ENCODE measurements at regions not wholly inside any gene's neighbourhood (a gene's known extent, or its start where the extent isn't known, plus 50 kb on each side); places are given as distances from the start of the nearest gene placed in this dataset.

DNA sequence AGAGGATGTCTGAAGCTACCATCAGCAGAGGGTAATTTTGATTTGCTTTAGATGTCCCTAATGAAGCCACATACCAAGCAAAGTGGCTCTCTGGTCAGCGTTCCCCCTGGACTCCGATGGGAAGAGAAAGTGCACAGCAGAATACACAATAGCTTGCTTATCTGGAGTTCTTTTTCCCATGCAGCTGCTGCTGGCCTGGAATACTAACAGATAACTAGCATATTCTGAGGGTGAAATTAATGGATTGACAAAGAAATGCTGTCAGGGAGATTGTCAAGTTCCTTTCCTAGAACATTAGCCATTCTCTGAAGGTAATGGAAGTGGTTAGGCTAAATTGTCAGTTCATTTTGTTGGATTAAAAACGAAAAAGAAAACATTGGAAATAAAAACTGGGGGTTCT lies 391.3 kb downstream of the FLRT2 start:
- H3K27me3 Mint-ChIP-seq: peaks cover 0 to 4% of the 10 kb centered on the region in 2 donors
- no peaks in the 10 kb centered on the region for H3K9me3 Mint-ChIP-seq
- H3K36me3 Mint-ChIP-seq: no peaks in the 10 kb centered on the region
- no peak for ATAC-seq (replicated peaks)
- H3K4me3 Mint-ChIP-seq: no peak overlapping the region
- H3K4me1 Mint-ChIP-seq: no peaks in the 10 kb centered on the region
- DNase-seq: no peak
- no peak overlapping the region for H3K27ac Mint-ChIP-seq

DNA sequence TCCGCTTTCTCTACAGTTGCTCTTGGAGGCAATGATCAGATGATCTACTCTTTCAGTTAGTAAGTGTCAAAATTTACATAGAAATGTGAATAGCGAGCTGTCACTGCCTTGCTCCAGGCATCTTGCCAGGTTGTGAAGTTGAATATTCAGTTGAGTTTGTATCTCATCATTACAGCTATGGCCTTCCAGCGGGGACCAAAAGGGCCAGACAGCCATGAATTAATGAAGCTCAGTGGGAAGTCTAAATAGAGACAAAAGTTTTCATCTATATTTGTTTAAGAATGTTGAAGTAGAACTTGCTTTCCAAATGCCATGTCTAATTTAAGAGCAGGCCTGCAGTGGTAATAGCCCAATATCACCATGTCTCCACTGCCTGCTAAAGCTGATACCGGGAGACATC lies 387.8 kb downstream of the FLRT2 start:
- DNase-seq: no peak
- Mint-ChIP-seq H3K27me3 (peaks cover 0 to 4% of the 10 kb centered on the region in 2 donors), H3K4me1 (no peaks in the 10 kb centered on the region), H3K4me3 (no peak overlapping the region), H3K36me3 (no peaks in the 10 kb centered on the region), H3K27ac (no peak overlapping the region), H3K9me3 (peaks cover 0 to 4% of the 10 kb centered on the region in 2 donors)
- ATAC-seq (replicated peaks): no peak

DNA sequence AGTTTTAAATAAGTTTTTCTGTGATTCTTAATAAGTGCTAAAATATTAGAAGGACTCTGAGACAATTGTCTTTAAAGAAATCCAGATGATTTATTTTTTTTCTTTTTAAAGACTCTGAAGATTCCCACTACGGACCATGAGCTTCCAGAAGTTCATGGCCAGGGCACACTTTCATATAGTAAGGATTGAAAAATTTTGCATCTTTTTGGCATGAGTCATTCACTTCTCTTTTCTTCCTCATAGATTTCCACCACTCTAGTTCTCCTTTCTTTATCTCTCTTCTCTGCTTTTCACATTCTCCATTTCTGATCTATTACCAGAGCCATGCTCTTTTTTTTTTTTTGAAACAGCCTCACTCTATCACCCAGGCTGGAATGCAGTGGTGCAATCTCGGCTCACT lies 385.8 kb downstream of the FLRT2 start:
- H3K4me3 Mint-ChIP-seq: no peak overlapping the region
- peaks cover 0 to 4% of the 10 kb centered on the region in 2 donors for H3K27me3 Mint-ChIP-seq
- ATAC-seq (replicated peaks) (no peak), DNase-seq (no peak)
- H3K36me3 Mint-ChIP-seq: no peaks in the 10 kb centered on the region
- H3K27ac Mint-ChIP-seq: no peak overlapping the region
- no peaks in the 10 kb centered on the region for H3K4me1 Mint-ChIP-seq
- H3K9me3 Mint-ChIP-seq: peaks cover 0 to 4% of the 10 kb centered on the region in 2 donors

DNA sequence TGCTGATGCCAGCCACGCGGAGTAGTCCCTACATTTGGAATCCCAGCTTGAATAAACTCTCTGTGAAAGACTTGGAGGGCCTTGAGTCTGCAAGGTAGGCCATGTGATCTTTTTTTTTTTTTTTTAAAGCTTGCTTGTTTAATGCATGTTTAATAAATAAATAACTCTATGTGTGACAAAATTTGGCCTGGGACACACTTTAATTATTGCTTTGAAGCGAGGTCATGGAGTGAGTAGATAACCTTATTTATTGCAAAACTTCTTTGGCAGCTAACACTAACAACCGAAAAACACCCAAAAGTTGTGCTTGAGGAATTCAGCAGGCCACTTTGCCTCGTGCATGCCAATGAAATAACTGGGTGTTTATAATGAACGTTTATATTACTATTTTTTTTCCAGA lies 382.2 kb downstream of the FLRT2 start:
- H3K9me3 Mint-ChIP-seq: peaks cover 0 to 4% of the 10 kb centered on the region in 2 donors
- DNase-seq: no peak
- H3K27ac Mint-ChIP-seq: no peak overlapping the region
- ATAC-seq (replicated peaks): no peak
- H3K36me3 Mint-ChIP-seq: no peaks in the 10 kb centered on the region
- no peaks in the 10 kb centered on the region for H3K4me1 Mint-ChIP-seq
- H3K27me3 Mint-ChIP-seq: peaks cover 0 to under 1% of the 10 kb centered on the region in 2 donors
- H3K4me3 Mint-ChIP-seq: no peak overlapping the region

GRCh38 chr14:85911044-85911443 lies 381.1 kb downstream of the FLRT2 start:
- H3K4me1 Mint-ChIP-seq: no peaks in the 10 kb centered on the region
- no peaks in the 10 kb centered on the region for H3K36me3 Mint-ChIP-seq
- peaks cover 0 to 4% of the 10 kb centered on the region in 2 donors for H3K9me3 Mint-ChIP-seq
- DNase-seq (no peak), ATAC-seq (replicated peaks) (no peak)
- no peak overlapping the region for H3K27ac Mint-ChIP-seq
- H3K4me3 Mint-ChIP-seq: no peak overlapping the region
- peaks cover 0 to 11% of the 10 kb centered on the region in 2 donors for H3K27me3 Mint-ChIP-seq

GRCh38 chr14:85909581-85909980 lies 379.6 kb downstream of the FLRT2 start:
- no peak overlapping the region for H3K27ac Mint-ChIP-seq
- H3K27me3 Mint-ChIP-seq: peaks cover 0 to 11% of the 10 kb centered on the region in 2 donors
- H3K4me1 Mint-ChIP-seq: no peaks in the 10 kb centered on the region
- no peaks in the 10 kb centered on the region for H3K9me3 Mint-ChIP-seq
- DNase-seq: no peak
- H3K4me3 Mint-ChIP-seq: no peak overlapping the region
- no peak for ATAC-seq (replicated peaks)
- H3K36me3 Mint-ChIP-seq: no peaks in the 10 kb centered on the region

- H3K27me3 Mint-ChIP-seq: peaks cover 0 to 11% of the 10 kb centered on the region in 2 donors
- no peaks in the 10 kb centered on the region for H3K36me3 Mint-ChIP-seq
- no peak for ATAC-seq (replicated peaks)
- no peaks in the 10 kb centered on the region for H3K9me3 Mint-ChIP-seq
- DNase-seq: no peak
- no peak overlapping the region for H3K27ac Mint-ChIP-seq
- no peak overlapping the region for H3K4me3 Mint-ChIP-seq
- H3K4me1 Mint-ChIP-seq: no peaks in the 10 kb centered on the region
Measured at GRCh38 chr14:85907536-85907935, 377.6 kb downstream of the FLRT2 start.

- Mint-ChIP-seq H3K27me3 (no peaks in the 10 kb centered on the region), H3K27ac (no peak overlapping the region), H3K4me1 (no peaks in the 10 kb centered on the region), H3K4me3 (no peak overlapping the region), H3K36me3 (no peaks in the 10 kb centered on the region), H3K9me3 (no peaks in the 10 kb centered on the region)
- no peak for DNase-seq
- ATAC-seq (replicated peaks): no peak
Measured at GRCh38 chr14:85897808-85898207, 367.9 kb downstream of the FLRT2 start.

- H3K27me3 Mint-ChIP-seq: no peaks in the 10 kb centered on the region
- no peaks in the 10 kb centered on the region for H3K9me3 Mint-ChIP-seq
- no peaks in the 10 kb centered on the region for H3K36me3 Mint-ChIP-seq
- no peak overlapping the region for H3K27ac Mint-ChIP-seq
- H3K4me1 Mint-ChIP-seq: no peaks in the 10 kb centered on the region
- no peak overlapping the region for H3K4me3 Mint-ChIP-seq
- DNase-seq (no peak), ATAC-seq (replicated peaks) (no peak)
Measured at GRCh38 chr14:85895603-85896002, 365.7 kb downstream of the FLRT2 start.

- no peak overlapping the region for H3K4me3 Mint-ChIP-seq
- ATAC-seq (replicated peaks) (no peak), DNase-seq (no peak)
- H3K4me1 Mint-ChIP-seq: no peaks in the 10 kb centered on the region
- no peaks in the 10 kb centered on the region for H3K27me3 Mint-ChIP-seq
- H3K27ac Mint-ChIP-seq: no peak overlapping the region
- H3K9me3 Mint-ChIP-seq: no peaks in the 10 kb centered on the region
- no peaks in the 10 kb centered on the region for H3K36me3 Mint-ChIP-seq
Measured at GRCh38 chr14:85892251-85892650, 362.3 kb downstream of the FLRT2 start.

GRCh38 chr14:85883966-85884365 lies 354.0 kb downstream of the FLRT2 start:
- ATAC-seq (replicated peaks) (no peak), DNase-seq (no peak)
- no peaks in the 10 kb centered on the region for H3K27me3 Mint-ChIP-seq
- no peak overlapping the region for H3K27ac Mint-ChIP-seq
- no peaks in the 10 kb centered on the region for H3K4me1 Mint-ChIP-seq
- no peak overlapping the region for H3K4me3 Mint-ChIP-seq
- no peaks in the 10 kb centered on the region for H3K36me3 Mint-ChIP-seq
- peaks cover 0 to 2% of the 10 kb centered on the region in 2 donors for H3K9me3 Mint-ChIP-seq

DNA sequence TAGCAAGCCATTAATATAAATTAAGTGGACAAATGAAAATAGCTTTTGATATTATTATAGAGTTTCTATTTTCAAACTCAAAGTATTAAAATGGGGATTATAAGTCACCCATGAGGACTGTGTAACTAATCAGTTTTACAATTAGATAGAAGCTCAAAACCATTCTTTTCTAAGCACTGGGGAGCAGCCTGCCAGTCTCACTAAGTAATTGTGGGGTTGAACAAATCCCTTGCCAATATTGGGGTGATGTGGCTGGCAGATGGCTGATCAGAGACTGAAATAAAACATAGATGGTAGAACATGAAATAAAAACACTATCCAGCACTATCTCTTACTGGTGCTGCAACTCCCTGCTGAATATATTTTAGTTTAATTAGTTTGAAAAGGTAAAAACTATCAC lies 353.2 kb downstream of the FLRT2 start:
- Mint-ChIP-seq H3K4me3 (no peak overlapping the region), H3K4me1 (no peaks in the 10 kb centered on the region), H3K36me3 (no peaks in the 10 kb centered on the region), H3K27me3 (no peaks in the 10 kb centered on the region), H3K9me3 (peaks cover 0 to 2% of the 10 kb centered on the region in 2 donors), H3K27ac (no peak overlapping the region)
- DNase-seq (no peak), ATAC-seq (replicated peaks) (no peak)

DNA sequence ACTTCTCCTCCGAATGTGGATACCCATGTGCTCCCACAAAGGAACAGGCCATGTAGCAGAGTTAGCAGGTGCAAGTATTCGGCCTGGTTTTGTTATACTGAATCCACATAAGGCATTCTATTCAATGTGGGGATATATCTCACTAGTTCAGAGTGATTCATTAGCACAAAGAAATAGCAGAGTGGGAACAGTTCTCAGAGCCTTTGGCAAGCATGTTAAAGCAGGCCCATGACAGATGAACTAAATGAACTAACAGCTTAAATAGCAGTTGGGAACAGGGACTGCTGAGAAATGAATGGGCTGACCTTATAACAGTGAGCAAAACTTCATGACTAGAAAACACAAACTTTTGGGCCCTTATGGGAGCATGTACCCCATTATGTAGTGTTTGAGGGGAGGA lies 352.0 kb downstream of the FLRT2 start:
- ATAC-seq (replicated peaks) (no peak), DNase-seq (no peak)
- no peaks in the 10 kb centered on the region for H3K36me3 Mint-ChIP-seq
- peaks cover 0 to 2% of the 10 kb centered on the region in 2 donors for H3K9me3 Mint-ChIP-seq
- no peak overlapping the region for H3K4me3 Mint-ChIP-seq
- no peaks in the 10 kb centered on the region for H3K27me3 Mint-ChIP-seq
- H3K27ac Mint-ChIP-seq: no peak overlapping the region
- H3K4me1 Mint-ChIP-seq: no peaks in the 10 kb centered on the region

DNA sequence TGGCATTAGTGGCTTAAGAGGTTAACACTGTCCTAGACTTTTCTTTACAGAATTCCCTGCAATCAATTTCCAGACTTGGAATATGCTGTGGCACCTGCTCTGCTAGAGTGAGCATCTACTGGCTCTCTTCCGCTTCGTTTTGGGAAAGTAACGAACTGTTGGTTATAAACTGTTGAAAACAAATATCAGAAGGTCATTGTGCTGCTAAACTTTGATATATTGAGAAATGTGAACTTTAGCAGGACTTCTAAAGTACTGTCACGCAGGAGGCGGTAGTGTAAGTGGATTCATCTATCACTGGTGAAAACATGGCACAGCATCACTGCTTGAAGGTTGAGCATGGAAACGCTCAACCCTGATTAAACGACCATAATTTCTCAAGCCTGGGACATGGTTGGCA lies 348.9 kb downstream of the FLRT2 start:
- no peaks in the 10 kb centered on the region for H3K4me1 Mint-ChIP-seq
- H3K9me3 Mint-ChIP-seq: peaks cover 0 to 1% of the 10 kb centered on the region in 2 donors
- DNase-seq (no peak), ATAC-seq (replicated peaks) (no peak)
- no peaks in the 10 kb centered on the region for H3K27me3 Mint-ChIP-seq
- H3K36me3 Mint-ChIP-seq: no peaks in the 10 kb centered on the region
- H3K27ac Mint-ChIP-seq: no peak overlapping the region
- H3K4me3 Mint-ChIP-seq: no peak overlapping the region

GRCh38 chr14:85873006-85873405 lies 343.1 kb downstream of the FLRT2 start:
- no peaks in the 10 kb centered on the region for H3K36me3 Mint-ChIP-seq
- H3K4me1 Mint-ChIP-seq: no peaks in the 10 kb centered on the region
- ATAC-seq (replicated peaks): no peak
- DNase-seq: no peak
- H3K27me3 Mint-ChIP-seq: no peaks in the 10 kb centered on the region
- H3K9me3 Mint-ChIP-seq: peaks cover 0 to 1% of the 10 kb centered on the region in 2 donors
- H3K4me3 Mint-ChIP-seq: no peak overlapping the region
- H3K27ac Mint-ChIP-seq: no peak overlapping the region

GRCh38 chr14:85867450-85867849 lies 337.5 kb downstream of the FLRT2 start:
- Mint-ChIP-seq H3K27ac (no peak overlapping the region), H3K27me3 (no peaks in the 10 kb centered on the region)

More at GRCh38 chr14:85867450-85867849, 337.5 kb downstream of the FLRT2 start:
- ATAC-seq (replicated peaks) (no peak), DNase-seq (no peak)
- Mint-ChIP-seq H3K9me3 (no peaks in the 10 kb centered on the region), H3K4me3 (no peak overlapping the region), H3K4me1 (no peaks in the 10 kb centered on the region), H3K36me3 (no peaks in the 10 kb centered on the region)
